Transverse colon (tissue), 4 donors: ENCODE measurements at regions not wholly inside any gene's neighbourhood (a gene's known extent, or its start where the extent isn't known, plus 50 kb on each side); places are given as distances from the start of the nearest gene placed in this dataset.

Experiments used
- CTCF ChIP-seq, 5 experiments: fragments of 200-600 bp in 3 of 5; fragments of 450-650 bp in 2 of 5; sonication (generic) in 3 of 5; IDR thresholded peaks; 1 replicate in 2 of 5; 2 replicates in 3 of 5; pipeline ENCODE4 v1.5.1; 2016 to 2017; ENCODE audit warnings: antibody characterized with exemption in 5 of 5, inconsistent platforms in 3 of 5, mild to moderate bottlenecking in 2 of 5, moderate library complexity in 1 of 5
- EP300 ChIP-seq: sonication (generic); formaldehyde crosslinking; IDR thresholded peaks from one replicate; pipeline ENCODE4 v1.6.1; 2017; ENCODE audit warnings: antibody characterized with exemption, low read depth
- POLR2A ChIP-seq: fragments of 450-650 bp; IDR thresholded peaks from one replicate; pipeline ENCODE4 v1.6.1; 2016; ENCODE audit warnings: antibody characterized with exemption, mild to moderate bottlenecking, moderate library complexity
- POLR2AphosphoS5 ChIP-seq, 3 donors: sonication (generic); formaldehyde crosslinking; IDR thresholded peaks; one replicate each; pipeline ENCODE4 v1.6.1; 2016; ENCODE audit warnings: antibody characterized with exemption in 3 of 3

GRCh38 chr15:26091184-26091583 is 228.1 kb upstream of the ATP10A start:
- TF ChIP-seq POLR2A (no peak), CTCF (IDR thresholded peaks at IDR 0.05) (no peak), POLR2AphosphoS5 (IDR thresholded peaks at IDR 0.05) (no peak), EP300 (no peak)
